Endothelial cell of umbilical vein (primary cell): ENCODE measurements at regions not wholly inside any gene's neighbourhood (a gene's known extent, or its start where the extent isn't known, plus 50 kb on each side); places are given as distances from the start of the nearest gene placed in this dataset.

Experiments used
- BruUV-seq: library from RNA; stranded (reverse); fragments of 400-500 nt; replicated peaks from 2 replicates; lab custom pipeline; 2021; lab: Mats Ljungman, UMichigan
- CTCF ChIA-PET: fragments of 300-600, 350-600 bp; sonication (Branson Sonifier 250); formaldehyde crosslinking; loops from one replicate; lab custom pipeline; 2021; ENCODE audit warnings: antibody characterized with exemption, inconsistent platforms; lab: Charles Lee
- POLR2A ChIA-PET: fragments of 300-600, 350-600 bp; sonication (Branson Sonifier 250); formaldehyde crosslinking; loops from one replicate; lab custom pipeline; 2021; ENCODE audit warnings: antibody characterized with exemption, inconsistent platforms; lab: Charles Lee
- DNase-seq: peaks from one replicate; pipeline ENCODE4 v3.0.0-alpha.2; 2011; ENCODE audit warnings: low read depth, low spot score
- FAIRE-seq: peaks from 2 replicates; lab custom pipeline; 2011; peaks lifted over from hg19 to GRCh38; lab: Jason Lieb, UNC
- H2AFZ ChIP-seq: 2 replicates; pipeline ENCODE4 v1.6.0; 2012; ENCODE audit warnings: low read depth, low read length, control low read depth, inconsistent platforms
- H3K27ac ChIP-seq: 2 replicates; pipeline ENCODE4 v1.5.1; 2011; ENCODE audit warnings: low read depth, mild to moderate bottlenecking, control low read depth, low read length, moderate library complexity; ENCODE audit not compliant: insufficient read depth
- H3K27me3 ChIP-seq, 2 experiments: 2 replicates each; pipeline versions ENCODE4 v1.6.0 to v1.6.1; 2011; ENCODE audit warnings: low read length in 2 of 2, mixed read lengths in 1 of 2; ENCODE audit not compliant: control insufficient read depth in 2 of 2, insufficient read depth in 2 of 2
- H3K36me3 ChIP-seq, 2 experiments: 2 replicates in 1 of 2; 3 replicates in 1 of 2; pipeline ENCODE4 v1.5.1; 2011; ENCODE audit warnings: low read length in 2 of 2, mild to moderate bottlenecking in 1 of 2, moderate library complexity in 1 of 2; ENCODE audit not compliant: control insufficient read depth in 2 of 2, insufficient read depth in 2 of 2; ENCODE audit errors: extremely low read depth in 1 of 2
- H3K4me1 ChIP-seq: 3 replicates; pipeline ENCODE4 v1.5.1; 2011; ENCODE audit warnings: mild to moderate bottlenecking, low read length; ENCODE audit not compliant: control insufficient read depth, insufficient read depth; ENCODE audit errors: extremely low read depth
- H3K4me2 ChIP-seq: 2 replicates; pipeline ENCODE4 v1.6.1; 2011; ENCODE audit warnings: low read length, control low read depth, mixed read lengths; ENCODE audit not compliant: insufficient read depth
- H3K4me3 ChIP-seq, 3 experiments: fragments of 200-600 bp in 1 of 3; sonication (generic), shearing (Covaris generic) in 1 of 3; replicated peaks in 1 of 3; 2 replicates each; pipeline ENCODE4 v1.5.1; 2011 to 2016; ENCODE audit warnings: control low read depth in 3 of 3, low read length in 3 of 3, mild to moderate bottlenecking in 2 of 3, inconsistent platforms in 1 of 3, low read depth in 1 of 3, moderate library complexity in 1 of 3; ENCODE audit not compliant: insufficient read depth in 1 of 3
- H3K79me2 ChIP-seq: 2 replicates; pipeline ENCODE4 v1.6.0; 2012; ENCODE audit warnings: low read length, inconsistent platforms; ENCODE audit not compliant: control insufficient read depth, insufficient read depth
- H3K9ac ChIP-seq: replicated peaks from 2 replicates; pipeline ENCODE3; 2011; ENCODE audit warnings: low read length, control low read depth; ENCODE audit not compliant: insufficient read depth; ENCODE audit errors: extremely low read depth
- H3K9me1 ChIP-seq: replicated peaks from 3 replicates; pipeline ENCODE4 v1.6.0; 2011; ENCODE audit warnings: mild to moderate bottlenecking, low read length; ENCODE audit not compliant: control insufficient read depth, insufficient read depth; ENCODE audit errors: extremely low read depth
- H3K9me3 ChIP-seq: replicated peaks from 2 replicates; pipeline ENCODE4 v1.5.1; 2012; ENCODE audit warnings: low read length, inconsistent platforms; ENCODE audit not compliant: control insufficient read depth, insufficient read depth
- H4K20me1 ChIP-seq: replicated peaks from 2 replicates; pipeline ENCODE3; 2011; ENCODE audit warnings: mild to moderate bottlenecking, low read length; ENCODE audit not compliant: control insufficient read depth, insufficient read depth; ENCODE audit errors: extremely low read depth
- EZH2 ChIP-seq: IDR thresholded peaks from 2 replicates; pipeline ENCODE4 v1.6.1; 2012; ENCODE audit warnings: borderline replicate concordance, low read depth, mild to moderate bottlenecking, moderate library complexity, low read length, inconsistent platforms; ENCODE audit not compliant: severe bottlenecking
- FOS ChIP-seq: IDR thresholded peaks from 2 replicates; pipeline ENCODE4 v1.6.1; 2011; ENCODE audit warnings: mild to moderate bottlenecking, low read length, moderate library complexity, borderline replicate concordance; ENCODE audit not compliant: insufficient read depth
- GATA2 ChIP-seq: IDR thresholded peaks from 2 replicates; pipeline ENCODE4 v1.7.0; 2011; ENCODE audit warnings: low read depth, mild to moderate bottlenecking, moderate library complexity, mixed read lengths, low read length; ENCODE audit not compliant: insufficient read length, insufficient read depth
- JUN ChIP-seq: IDR thresholded peaks from 2 replicates; pipeline ENCODE4 v1.6.1; 2011; ENCODE audit warnings: borderline replicate concordance, low read depth; ENCODE audit not compliant: insufficient read length, insufficient read depth
- MYC ChIP-seq: IDR thresholded peaks from one replicate; pipeline ENCODE4 v1.6.1; 2011; ENCODE audit warnings: mild to moderate bottlenecking, low read depth, low read length
- POLR2A ChIP-seq: IDR thresholded peaks from 2 replicates; pipeline ENCODE4 v1.6.1; 2012; ENCODE audit warnings: low read depth, mild to moderate bottlenecking, control low read depth, low read length
- POLR2AphosphoS5 ChIP-seq: IDR thresholded peaks from 2 replicates; pipeline ENCODE4 v1.6.1; 2012; ENCODE audit warnings: low read depth, mild to moderate bottlenecking, control low read depth, low read length, moderate library complexity; ENCODE audit not compliant: insufficient read depth
- dilution Hi-C: fragments of 300-500 bp; cut with MboI; formaldehyde crosslinking; loops from one replicate; pipeline ENCODE4 v1.15.0; 2019; ENCODE audit warnings: low sequenced_read_pairs; ENCODE audit not compliant: extremely low pct_ligation_motif_present
- intact Hi-C: fragments of 100-400 bp; cut with micrococcal nuclease; formaldehyde crosslinking; loops from one replicate; pipeline ENCODE4 v1.10.0; 2022
- TF ChIP-seq, protein P1 (sequence below): IDR thresholded peaks from 2 replicates; pipeline ENCODE4 v1.6.1; 2011; ENCODE audit not compliant: insufficient read depth, insufficient read length
- TF ChIP-seq, protein P2 (sequence below), 2 donors: IDR thresholded peaks; 1 replicate in 1 of 2; 2 replicates in 1 of 2; pipeline ENCODE4 v1.5.1; 2011; ENCODE audit warnings: low read length in 2 of 2, mild to moderate bottlenecking in 2 of 2, moderate library complexity in 2 of 2, control low read depth in 1 of 2, inconsistent platforms in 1 of 2, low read depth in 1 of 2; ENCODE audit not compliant: insufficient read depth in 1 of 2; ENCODE audit errors: extremely low read depth in 1 of 2

DNA sequence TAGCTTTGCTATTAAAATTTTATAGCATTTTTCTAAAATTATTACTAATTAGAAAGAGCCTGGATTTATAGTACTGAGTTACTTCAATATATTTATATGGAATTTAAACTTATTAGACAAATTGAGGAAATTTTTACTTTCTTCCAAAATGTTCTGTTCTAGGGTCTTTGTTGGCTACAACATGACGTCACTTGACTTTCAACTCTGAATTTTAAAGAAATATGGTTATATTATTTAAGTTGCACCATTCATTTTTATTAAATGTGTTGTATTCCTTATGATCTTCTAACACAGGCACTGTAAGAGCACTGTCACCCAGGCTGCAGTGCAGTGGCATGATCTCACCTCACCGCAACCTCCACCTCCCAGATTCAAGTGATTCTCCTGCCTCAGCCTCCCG lies 119.4 kb upstream of the CYLC2 start:
- H3K27ac ChIP-seq: no peak overlapping the region
- dilution Hi-C loops: no loop called here
- DNase-seq (no peak), FAIRE-seq (no peak)
- H3K9me3 ChIP-seq: no peaks in the 10 kb centered on the region
- H3K4me3 ChIP-seq: no peak overlapping the region
- no peaks in the 10 kb centered on the region for H3K36me3 ChIP-seq
- H3K27me3 ChIP-seq: no peaks in the 10 kb centered on the region
- no peak for TF ChIP-seq MYC
- no peak for TF ChIP-seq JUN
- TF ChIP-seq EZH2: no peak
- no peak for TF ChIP-seq GATA2
- TF ChIP-seq, protein P1, sequence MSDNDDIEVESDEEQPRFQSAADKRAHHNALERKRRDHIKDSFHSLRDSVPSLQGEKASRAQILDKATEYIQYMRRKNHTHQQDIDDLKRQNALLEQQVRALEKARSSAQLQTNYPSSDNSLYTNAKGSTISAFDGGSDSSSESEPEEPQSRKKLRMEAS: no peak
- no peak for TF ChIP-seq POLR2AphosphoS5
- TF ChIP-seq, protein P2, sequence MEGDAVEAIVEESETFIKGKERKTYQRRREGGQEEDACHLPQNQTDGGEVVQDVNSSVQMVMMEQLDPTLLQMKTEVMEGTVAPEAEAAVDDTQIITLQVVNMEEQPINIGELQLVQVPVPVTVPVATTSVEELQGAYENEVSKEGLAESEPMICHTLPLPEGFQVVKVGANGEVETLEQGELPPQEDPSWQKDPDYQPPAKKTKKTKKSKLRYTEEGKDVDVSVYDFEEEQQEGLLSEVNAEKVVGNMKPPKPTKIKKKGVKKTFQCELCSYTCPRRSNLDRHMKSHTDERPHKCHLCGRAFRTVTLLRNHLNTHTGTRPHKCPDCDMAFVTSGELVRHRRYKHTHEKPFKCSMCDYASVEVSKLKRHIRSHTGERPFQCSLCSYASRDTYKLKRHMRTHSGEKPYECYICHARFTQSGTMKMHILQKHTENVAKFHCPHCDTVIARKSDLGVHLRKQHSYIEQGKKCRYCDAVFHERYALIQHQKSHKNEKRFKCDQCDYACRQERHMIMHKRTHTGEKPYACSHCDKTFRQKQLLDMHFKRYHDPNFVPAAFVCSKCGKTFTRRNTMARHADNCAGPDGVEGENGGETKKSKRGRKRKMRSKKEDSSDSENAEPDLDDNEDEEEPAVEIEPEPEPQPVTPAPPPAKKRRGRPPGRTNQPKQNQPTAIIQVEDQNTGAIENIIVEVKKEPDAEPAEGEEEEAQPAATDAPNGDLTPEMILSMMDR (IDR thresholded peaks at IDR 0.05; ENCODE audit: extremely low read depth in 1 of 2, insufficient read depth in 1 of 2, low read depth in 1 of 2, low read length in 2 of 2): no peak
- no peak for TF ChIP-seq FOS
- TF ChIP-seq POLR2A: no peak
- no peaks in the 10 kb centered on the region for H4K20me1 ChIP-seq
- CTCF ChIA-PET: no interaction called here
- no TSS peak for BruUV-seq
- no peak overlapping the region for H3K4me2 ChIP-seq
- no peak overlapping the region for H2AFZ ChIP-seq
- no peaks in the 10 kb centered on the region for H3K9me1 ChIP-seq
- POLR2A ChIA-PET: no interaction called here
- H3K9ac ChIP-seq: no peak overlapping the region
- H3K79me2 ChIP-seq: no peaks in the 10 kb centered on the region
- intact Hi-C loops: no loop called here
- H3K4me1 ChIP-seq: no peaks in the 10 kb centered on the region
